K562 (cell line): ENCODE measurements at regions not wholly inside any gene's neighbourhood (a gene's known extent, or its start where the extent isn't known, plus 50 kb on each side); places are given as distances from the start of the nearest gene placed in this dataset.

Source experiments
- ATAC-seq: fragments of 200-7000 bp; cut with Tn5 transposase; 3 replicates; pipeline ENCODE4 v1.9.1; 2020; ENCODE audit warnings: moderate library complexity
- BruUV-seq: library from RNA; stranded (reverse); fragments of 400-500 nt; replicated peaks from 2 replicates; lab custom pipeline; 2021; lab: Mats Ljungman, UMichigan
- CTCF ChIA-PET: fragments of 300-600 bp; formaldehyde crosslinking; extraction: SDS; loops from one replicate; lab custom pipeline; 2021; ENCODE audit warnings: low intra/inter-chr PET ratio; lab: Yijun Ruan, JAX
- POLR2A ChIA-PET: fragments of 300-600, 350-650 bp; sonication (Branson Sonifier 250); formaldehyde crosslinking; extraction: SDS; loops from one replicate; lab custom pipeline; 2021; ENCODE audit warnings: antibody characterized with exemption, inconsistent platforms; lab: Yijun Ruan, JAX
- DNase-seq, 4 experiments: peaks; one replicate each; pipeline versions ENCODE4 v3.0.0 to v3.0.0-alpha.2; 2011 to 2018; ENCODE audit warnings: low spot score in 3 of 4, mixed read lengths in 3 of 4; ENCODE audit errors: extremely low read depth in 1 of 4
- FAIRE-seq: peaks from 2 replicates; lab custom pipeline; 2011; peaks lifted over from hg19 to GRCh38; lab: Jason Lieb, UNC
- H2AFZ ChIP-seq: 2 replicates; pipeline ENCODE4 v1.6.0; 2011; ENCODE audit warnings: low read depth, low read length, control low read depth, inconsistent platforms
- H3K27ac ChIP-seq: fragments of 200-600 bp; 3 replicates; pipeline ENCODE4 v1.8.0; 2011; ENCODE audit warnings: low read depth, mild to moderate bottlenecking, control low read depth, inconsistent platforms, low read length, moderate library complexity, mixed read lengths; ENCODE audit errors: extremely low read depth
- H3K27me3 ChIP-seq, 2 experiments: fragments of 300-600 bp in 1 of 2; 2 replicates in 1 of 2; 3 replicates in 1 of 2; pipeline versions ENCODE4 v1.6.0 to v1.8.0; 2011; ENCODE audit warnings: inconsistent platforms in 2 of 2, low read length in 2 of 2, mild to moderate bottlenecking in 1 of 2, mixed read lengths in 1 of 2, moderate library complexity in 1 of 2; ENCODE audit not compliant: control insufficient read depth in 2 of 2, insufficient read depth in 2 of 2
- H3K36me3 ChIP-seq: fragments of 300-600 bp; 3 replicates; pipeline ENCODE4 v1.8.0; 2011; ENCODE audit warnings: mild to moderate bottlenecking, low read length, inconsistent platforms; ENCODE audit not compliant: control insufficient read depth, insufficient read depth
- H3K4me1 ChIP-seq, 2 experiments: fragments of 200-600 bp in 1 of 2; replicated peaks in 1 of 2; 2 replicates in 1 of 2; 3 replicates in 1 of 2; pipeline versions ENCODE4 v1.5.1 to v1.8.0; 2011; ENCODE audit warnings: inconsistent platforms in 2 of 2, low read length in 2 of 2, mild to moderate bottlenecking in 1 of 2, mixed read lengths in 1 of 2, moderate library complexity in 1 of 2; ENCODE audit not compliant: control insufficient read depth in 2 of 2, insufficient read depth in 2 of 2
- H3K4me2 ChIP-seq: 2 replicates; pipeline ENCODE4 v1.6.1; 2011; ENCODE audit warnings: low read length, control low read depth, inconsistent platforms, mixed read lengths; ENCODE audit not compliant: insufficient read depth
- H3K4me3 ChIP-seq: fragments of 200-600 bp; sonication (generic), shearing (Covaris generic); 2 replicates; pipeline ENCODE4 v1.5.1; 2016; ENCODE audit warnings: control low read depth, inconsistent platforms
- H3K79me2 ChIP-seq: fragments of 200-600 bp; 3 replicates; pipeline ENCODE4 v1.8.0; 2011; ENCODE audit warnings: low read length, inconsistent platforms; ENCODE audit not compliant: control insufficient read depth, insufficient read depth
- H3K9ac ChIP-seq, 2 experiments: 2 replicates each; pipeline versions ENCODE4 v1.6.0 to v1.6.1; 2011; ENCODE audit warnings: low read depth in 2 of 2, low read length in 2 of 2, control low read depth in 1 of 2, inconsistent platforms in 1 of 2, mild to moderate bottlenecking in 1 of 2, mixed read lengths in 1 of 2; ENCODE audit not compliant: insufficient read depth in 1 of 2
- H3K9me1 ChIP-seq: one replicate; pipeline ENCODE4 v1.6.0; 2011; ENCODE audit warnings: inconsistent platforms, mild to moderate bottlenecking, low read length, moderate library complexity; ENCODE audit not compliant: control insufficient read depth, insufficient read depth
- H3K9me3 ChIP-seq: replicated peaks from 2 replicates; pipeline ENCODE4 v1.5.1; 2011; ENCODE audit warnings: low read depth, low read length, inconsistent platforms; ENCODE audit not compliant: control insufficient read depth, insufficient read depth
- H4K20me1 ChIP-seq: replicated peaks from 2 replicates; pipeline ENCODE4 v1.6.1; 2011; ENCODE audit warnings: low read length, inconsistent platforms, mixed read lengths; ENCODE audit not compliant: control insufficient read depth, insufficient read depth
- JUND ChIP-seq, 2 experiments: IDR thresholded peaks; 2 replicates in 1 of 2; 3 replicates in 1 of 2; pipeline ENCODE4 v1.6.1; 2011; ENCODE audit warnings: borderline replicate concordance in 2 of 2, low read depth in 2 of 2, low read length in 2 of 2, improper control_type of control experiment in 1 of 2, missing biosample characterization in 1 of 2, missing genetic modification characterization in 1 of 2, missing genetic modification reagents in 1 of 2
- LEF1 ChIP-seq: fragments of 450-650 bp; IDR thresholded peaks from 2 replicates; pipeline ENCODE4 v1.6.1; 2016; ENCODE audit warnings: mild to moderate bottlenecking
- MTA1 ChIP-seq: fragments of 450-650 bp; IDR thresholded peaks from 2 replicates; pipeline ENCODE4 v1.6.1; 2017; ENCODE audit warnings: borderline replicate concordance
- NBN ChIP-seq: fragments of 450-650 bp; IDR thresholded peaks from 2 replicates; pipeline ENCODE4 v1.6.1; 2016; ENCODE audit warnings: low read depth, mild to moderate bottlenecking
- NR3C1 ChIP-seq: sonication (generic); formaldehyde crosslinking; IDR thresholded peaks from 2 replicates; pipeline ENCODE4 v1.8.1; 2022; ENCODE audit warnings: missing genetic modification reagents
- WGBS: fragments of 100-300 bp; shearing (Covaris generic); methylation state at CpG from one replicate; pipeline ENCODE4 v1.1.6; 2016; ENCODE audit warnings: low coverage, mixed read lengths; ENCODE audit not compliant: insufficient coverage; ENCODE audit errors: missing lambda C conversion rate; 5-methylcytosine and 5-hydroxymethylcytosine counted together
- in situ Hi-C: fragments of 300-500 bp; cut with MboI; formaldehyde crosslinking; loops from 4 replicates; pipeline ENCODE4 v1.15.0; 2018; ENCODE audit warnings: inconsistent platforms, mixed read lengths
- intact Hi-C: fragments of 100-400 bp; cut with micrococcal nuclease; formaldehyde crosslinking; loops from 2 replicates; pipeline ENCODE4 v1.14.2; 2022

GRCh38 chrX:63441717-63442116 lies 90.6 kb upstream of the SPIN4 start:
- Histone ChIP-seq H3K9ac (no peak overlapping the region), H3K4me1 (no peaks in the 10 kb centered on the region), H3K4me2 (no peak overlapping the region), H3K27ac (no peak overlapping the region), H3K4me3 (no peak overlapping the region), H3K36me3 (no peaks in the 10 kb centered on the region)
- WGBS = 52% methylated on average over 2 of the region's 2 CpGs
- no peak for DNase-seq
- ChIA-PET POLR2A (no interaction called here), CTCF (no interaction called here)
- BruUV-seq = no TSS peak
- TF ChIP-seq NBN = no peak
- no peak for TF ChIP-seq MTA1
- TF ChIP-seq JUND (IDR thresholded peaks at IDR 0.05; ENCODE audit: borderline replicate concordance, low read depth, low read length) = no peak
- TF ChIP-seq JUND (tag; IDR thresholded peaks at IDR 0.05; ENCODE audit: borderline replicate concordance, low read depth, low read length) = no peak
- no peak for TF ChIP-seq NR3C1 (CRISPR knock-in tag)
- TF ChIP-seq, all 486 proteins: peak for 0
- no peaks in the 10 kb centered on the region for H4K20me1 ChIP-seq
- in situ Hi-C loops (no loop called here), intact Hi-C loops (no loop called here)
- no peaks in the 10 kb centered on the region for H3K9me3 ChIP-seq
- FAIRE-seq = no peak
- H2AFZ ChIP-seq = no peak overlapping the region
- H3K79me2 ChIP-seq = no peaks in the 10 kb centered on the region
- ATAC-seq = no peak
- H3K27me3 ChIP-seq = no peaks in the 10 kb centered on the region
- no peaks in the 10 kb centered on the region for H3K9me1 ChIP-seq

DNA sequence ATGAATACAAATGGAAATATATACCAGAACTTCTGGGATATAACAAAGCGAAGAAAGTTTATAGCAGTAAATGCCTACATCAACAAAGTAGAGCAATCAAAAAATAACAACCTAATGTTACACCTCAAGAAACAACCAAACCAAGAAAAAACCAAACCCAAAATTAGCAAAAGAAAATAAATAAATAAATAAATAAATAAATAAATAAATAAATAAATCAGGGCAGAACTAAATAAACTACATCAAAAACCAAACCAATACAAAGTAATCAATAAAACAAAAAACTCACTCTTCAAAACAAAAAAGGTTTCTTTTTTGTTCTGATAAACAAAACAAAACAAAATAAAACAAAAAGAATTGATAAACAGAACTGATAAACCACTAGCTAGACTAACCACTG lies 88.4 kb upstream of the SPIN4 start:
- TF ChIP-seq LEF1 = no peak
- intact Hi-C loops (loop anchor here (10.0 kb wide), 1 partner anchor 65 kb away; no protein-coding TSS in a partner anchor), in situ Hi-C loops (no loop called here)
- no peak for ATAC-seq
- CTCF ChIA-PET = no interaction called here
- H3K9ac ChIP-seq = no peak overlapping the region
- no peaks in the 10 kb centered on the region for H4K20me1 ChIP-seq
- H3K4me1 ChIP-seq = peaks cover 0 to 4% of the 10 kb centered on the region in 2 experiments; a peak in 1 of 5 replicates
- no peak overlapping the region for H3K4me2 ChIP-seq
- H3K27ac ChIP-seq = no peak overlapping the region
- no peaks in the 10 kb centered on the region for H3K9me1 ChIP-seq
- H2AFZ ChIP-seq = no peak overlapping the region
- DNase-seq = no peak
- WGBS = 75% methylated on average over 1 of the region's 1 CpG
- no peaks in the 10 kb centered on the region for H3K27me3 ChIP-seq
- H3K36me3 ChIP-seq = no peaks in the 10 kb centered on the region
- BruUV-seq = no TSS peak
- H3K79me2 ChIP-seq = no peaks in the 10 kb centered on the region
- no peak for FAIRE-seq
- H3K4me3 ChIP-seq = no peak overlapping the region
- POLR2A ChIA-PET = no interaction called here
- no peaks in the 10 kb centered on the region for H3K9me3 ChIP-seq
